NCI-H1048 (cell line): ENCODE measurements at regions not wholly inside any gene's neighbourhood (a gene's known extent, or its start where the extent isn't known, plus 50 kb on each side); places are given as distances from the start of the nearest gene placed in this dataset.

ENCODE experiments used
- DNase-seq: peaks from one replicate; lab custom pipeline; 2025; lab: John Stamatoyannopoulos, UW

- no peak for DNase-seq
Measured at GRCh38 chr16:80300456-80300855, 240.3 kb upstream of the DYNLRB2 start.

GRCh38 chr16:80299416-80299815 lies 241.4 kb upstream of the DYNLRB2 start:
- peak; percentile 56 for DNase-seq

GRCh38 chr16:80298676-80299075 lies 242.1 kb upstream of the DYNLRB2 start:
- DNase-seq, result no peak

- no peak for DNase-seq
Measured at GRCh38 chr16:80296034-80296433, 244.8 kb upstream of the DYNLRB2 start.

- DNase-seq, result no peak
Measured at GRCh38 chr16:80294172-80294571, 246.6 kb upstream of the DYNLRB2 start.

- DNase-seq, result no peak
Measured at GRCh38 chr16:80288616-80289015, 252.2 kb upstream of the DYNLRB2 start.

- no peak for DNase-seq
Measured at GRCh38 chr16:80287674-80288073, 253.1 kb upstream of the DYNLRB2 start.

- DNase-seq, result no peak
Measured at GRCh38 chr16:80285104-80285503, 255.7 kb upstream of the DYNLRB2 start.

GRCh38 chr16:80283466-80284392 lies 257.1 kb upstream of the DYNLRB2 start:
- DNase-seq, result no peak

GRCh38 chr16:80280557-80280956 lies 260.2 kb upstream of the DYNLRB2 start:
- DNase-seq, result no peak

- DNase-seq, result no peak
Measured at GRCh38 chr16:80279656-80280055, 261.1 kb upstream of the DYNLRB2 start.

GRCh38 chr16:80277182-80277581 lies 263.6 kb upstream of the DYNLRB2 start:
- no peak for DNase-seq

- no peak for DNase-seq
Measured at GRCh38 chr16:80274576-80275191, 266.1 kb upstream of the DYNLRB2 start.

- no peak for DNase-seq
Measured at GRCh38 chr16:80273635-80274538, 266.9 kb upstream of the DYNLRB2 start.

GRCh38 chr16:80265624-80266306 lies 275.0 kb upstream of the DYNLRB2 start:
- no peak for DNase-seq

- no peak for DNase-seq
Measured at GRCh38 chr16:80263848-80264694, 276.7 kb upstream of the DYNLRB2 start.

GRCh38 chr16:80263181-80263823 lies 277.5 kb upstream of the DYNLRB2 start:
- DNase-seq, result no peak

- DNase-seq, result no peak
Measured at GRCh38 chr16:80260906-80261311, 279.9 kb upstream of the DYNLRB2 start.

GRCh38 chr16:80259290-80259805 lies 281.4 kb upstream of the DYNLRB2 start:
- no peak for DNase-seq

GRCh38 chr16:80258407-80258806 lies 282.4 kb upstream of the DYNLRB2 start:
- DNase-seq, result no peak
